ENCODE measurements at regions not wholly inside any gene's neighbourhood (a gene's known extent, or its start where the extent isn't known, plus 50 kb on each side); places are given as distances from the start of the nearest gene placed in this dataset.

- 79% methylated on average over 9 of the region's 9 CpGs for WGBS
- TF ChIP-seq FOXA2 (IDR thresholded peaks at IDR 0.05), result no peak
- no peak for TF ChIP-seq HNF4A (conservative IDR thresholded peaks at IDR 0.05)
- no peak for TF ChIP-seq HNF4G (IDR thresholded peaks at IDR 0.05)
- no peak for TF ChIP-seq YY1 (IDR thresholded peaks at IDR 0.05)
- TF ChIP-seq SP1 (IDR thresholded peaks at IDR 0.05), result no peak
- TF ChIP-seq EGR1 (IDR thresholded peaks at IDR 0.05; ENCODE audit: low read depth in 2 of 2), result no peak
- no peak for TF ChIP-seq TAF1 (conservative IDR thresholded peaks at IDR 0.05)
- no peak for TF ChIP-seq JUND (IDR thresholded peaks at IDR 0.05)
- TF ChIP-seq MAX (IDR thresholded peaks at IDR 0.05), result no peak
- TF ChIP-seq RAD21 (IDR thresholded peaks at IDR 0.05), result no peak
- TF ChIP-seq ZBTB33 (IDR thresholded peaks at IDR 0.05), result no peak
- TF ChIP-seq RXRA (IDR thresholded peaks at IDR 0.05), result no peak
- DNase-seq (ENCODE audit: low spot score), result no peak
- Histone ChIP-seq H3K9ac (ENCODE audit: low read depth in 1 of 2, low read length in 2 of 2) (no peak overlapping the region), H3K4me1 (ENCODE audit: control insufficient read depth in 4 of 4, insufficient read depth in 4 of 4, low read length in 3 of 4) (no peaks in the 10 kb centered on the region), H3K27ac (ENCODE audit: low read depth in 1 of 2, low read length in 2 of 2) (no peak overlapping the region), H3K4me3 (ENCODE audit: low read depth in 1 of 3, low read length in 3 of 3) (no peak overlapping the region), H3K9me3 (ENCODE audit: control insufficient read depth in 4 of 4, low read length in 3 of 4) (no peaks in the 10 kb centered on the region), H3K27me3 (ENCODE audit: control insufficient read depth in 4 of 4, insufficient read depth in 4 of 4, low read length in 3 of 4) (no peaks in the 10 kb centered on the region), H3K36me3 (ENCODE audit: control insufficient read depth in 4 of 4, insufficient read depth in 3 of 4, low read depth in 1 of 4, low read length in 3 of 4) (no peaks in the 10 kb centered on the region)
Measured at GRCh38 chr5:167783145-167783817, 508.2 kb upstream of the WWC1 start.

GRCh38 chr5:167785106-167785505 is 506.3 kb upstream of the WWC1 start:
- no peak overlapping the region for H3K27ac ChIP-seq (ENCODE audit: low read depth in 1 of 2, low read length in 2 of 2)
- H3K9ac ChIP-seq (ENCODE audit: low read depth in 1 of 2, low read length in 2 of 2), result no peak overlapping the region
- H3K9me3 ChIP-seq (ENCODE audit: control insufficient read depth in 4 of 4, low read length in 3 of 4), result no peaks in the 10 kb centered on the region
- no peaks in the 10 kb centered on the region for H3K27me3 ChIP-seq (ENCODE audit: control insufficient read depth in 4 of 4, insufficient read depth in 4 of 4, low read length in 3 of 4)
- TF ChIP-seq NR2F2 (IDR thresholded peaks at IDR 0.05), result no peak
- no peak for TF ChIP-seq GABPA (IDR thresholded peaks at IDR 0.05 in 1 of 2, conservative IDR thresholded peaks at IDR 0.05 in 1 of 2)
- TF ChIP-seq EGR1 (IDR thresholded peaks at IDR 0.05; ENCODE audit: low read depth in 2 of 2), result no peak
- no peak for TF ChIP-seq ZBTB33 (IDR thresholded peaks at IDR 0.05)
- no peak for TF ChIP-seq HNF4A (conservative IDR thresholded peaks at IDR 0.05)
- no peak for TF ChIP-seq JUND (IDR thresholded peaks at IDR 0.05)
- no peak for TF ChIP-seq RAD21 (IDR thresholded peaks at IDR 0.05)
- TF ChIP-seq TAF1 (conservative IDR thresholded peaks at IDR 0.05), result no peak
- no peak for TF ChIP-seq ATF3 (IDR thresholded peaks at IDR 0.05)
- no peak for DNase-seq (ENCODE audit: low spot score)
- 67% methylated on average over 2 of the region's 2 CpGs for WGBS
- H3K36me3 ChIP-seq (ENCODE audit: control insufficient read depth in 4 of 4, insufficient read depth in 3 of 4, low read depth in 1 of 4, low read length in 3 of 4), result no peaks in the 10 kb centered on the region
- no peaks in the 10 kb centered on the region for H3K4me1 ChIP-seq (ENCODE audit: control insufficient read depth in 4 of 4, insufficient read depth in 4 of 4, low read length in 3 of 4)
- H3K4me3 ChIP-seq (ENCODE audit: low read depth in 1 of 3, low read length in 3 of 3), result no peak overlapping the region

Data from liver (tissue), 7 donors.